Endothelial cell of umbilical vein (primary cell): ENCODE measurements at regions not wholly inside any gene's neighbourhood (a gene's known extent, or its start where the extent isn't known, plus 50 kb on each side); places are given as distances from the start of the nearest gene placed in this dataset.

Experiments
- CTCF ChIP-seq, 2 donors: IDR thresholded peaks; 1 replicate in 1 of 2; 2 replicates in 1 of 2; pipeline ENCODE4 v1.5.1; 2011; ENCODE audit warnings: low read length in 2 of 2, mild to moderate bottlenecking in 2 of 2, moderate library complexity in 2 of 2, control low read depth in 1 of 2, inconsistent platforms in 1 of 2, low read depth in 1 of 2; ENCODE audit not compliant: insufficient read depth in 1 of 2; ENCODE audit errors: extremely low read depth in 1 of 2
- EZH2 ChIP-seq: IDR thresholded peaks from 2 replicates; pipeline ENCODE4 v1.6.1; 2012; ENCODE audit warnings: borderline replicate concordance, low read depth, mild to moderate bottlenecking, moderate library complexity, low read length, inconsistent platforms; ENCODE audit not compliant: severe bottlenecking
- FOS ChIP-seq: IDR thresholded peaks from 2 replicates; pipeline ENCODE4 v1.6.1; 2011; ENCODE audit warnings: mild to moderate bottlenecking, low read length, moderate library complexity, borderline replicate concordance; ENCODE audit not compliant: insufficient read depth
- GATA2 ChIP-seq: IDR thresholded peaks from 2 replicates; pipeline ENCODE4 v1.7.0; 2011; ENCODE audit warnings: low read depth, mild to moderate bottlenecking, moderate library complexity, mixed read lengths, low read length; ENCODE audit not compliant: insufficient read length, insufficient read depth
- JUN ChIP-seq: IDR thresholded peaks from 2 replicates; pipeline ENCODE4 v1.6.1; 2011; ENCODE audit warnings: borderline replicate concordance, low read depth; ENCODE audit not compliant: insufficient read length, insufficient read depth
- MYC ChIP-seq: IDR thresholded peaks from one replicate; pipeline ENCODE4 v1.6.1; 2011; ENCODE audit warnings: mild to moderate bottlenecking, low read depth, low read length
- POLR2A ChIP-seq: IDR thresholded peaks from 2 replicates; pipeline ENCODE4 v1.6.1; 2012; ENCODE audit warnings: low read depth, mild to moderate bottlenecking, control low read depth, low read length
- POLR2AphosphoS5 ChIP-seq: IDR thresholded peaks from 2 replicates; pipeline ENCODE4 v1.6.1; 2012; ENCODE audit warnings: low read depth, mild to moderate bottlenecking, control low read depth, low read length, moderate library complexity; ENCODE audit not compliant: insufficient read depth

GRCh38 chr10:90588222-90588621 is 269.6 kb downstream of the HTR7 start:
- TF ChIP-seq POLR2A, result no peak
- no peak for TF ChIP-seq POLR2AphosphoS5
- TF ChIP-seq CTCF (IDR thresholded peaks at IDR 0.05; ENCODE audit: extremely low read depth in 1 of 2, insufficient read depth in 1 of 2, low read depth in 1 of 2, low read length in 2 of 2), result no peak
- TF ChIP-seq GATA2, result no peak
- TF ChIP-seq EZH2, result no peak
- no peak for TF ChIP-seq JUN
- TF ChIP-seq MYC, result no peak
- no peak for TF ChIP-seq FOS
